Lower leg skin (tissue), 3 donors: ENCODE measurements at regions not wholly inside any gene's neighbourhood (a gene's known extent, or its start where the extent isn't known, plus 50 kb on each side); places are given as distances from the start of the nearest gene placed in this dataset.

Experiments used
- CTCF ChIP-seq, 3 donors: fragments of 450-650 bp; IDR thresholded peaks; one replicate each; pipeline ENCODE4 v1.5.1; 2016; ENCODE audit warnings: antibody characterized with exemption in 3 of 3, mild to moderate bottlenecking in 3 of 3, moderate library complexity in 2 of 3
- POLR2A ChIP-seq, 2 donors: fragments of 450-650 bp; IDR thresholded peaks; one replicate each; pipeline ENCODE4 v1.6.1; 2016 to 2017; ENCODE audit warnings: antibody characterized with exemption in 2 of 2, mild to moderate bottlenecking in 1 of 2, moderate library complexity in 1 of 2

GRCh38 chr12:127358888-127359287 lies 908.1 kb upstream of the TMEM132C start:
- TF ChIP-seq CTCF (IDR thresholded peaks at IDR 0.05): no peak
- TF ChIP-seq POLR2A (IDR thresholded peaks at IDR 0.05): no peak
